ENCODE measurements at regions not wholly inside any gene's neighbourhood (a gene's known extent, or its start where the extent isn't known, plus 50 kb on each side); places are given as distances from the start of the nearest gene placed in this dataset.

DNA sequence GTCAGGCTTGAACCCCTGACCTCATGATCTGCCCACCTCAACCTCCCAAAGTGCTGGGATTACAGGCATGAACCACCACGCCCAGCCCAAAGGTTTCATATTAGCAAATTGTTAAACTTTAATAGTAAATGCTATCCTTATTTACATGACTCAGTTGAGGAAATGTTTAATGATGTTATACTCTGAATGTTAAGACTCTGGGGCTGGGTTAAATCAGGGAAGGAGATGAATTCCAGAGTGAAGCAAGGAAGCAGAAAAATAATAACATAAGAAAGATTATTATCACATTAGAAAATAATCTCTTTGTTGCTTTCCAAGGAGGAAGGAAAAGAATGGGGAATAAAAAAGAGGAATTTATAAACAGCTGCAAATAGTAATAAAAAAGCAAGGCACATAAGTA lies 105.3 kb downstream of the PTGS2 start:
- no peaks in the 10 kb centered on the region for H3K9me3 Mint-ChIP-seq
- no peak overlapping the region for H3K4me3 Mint-ChIP-seq
- no peaks in the 10 kb centered on the region for H3K27me3 Mint-ChIP-seq
- no peak for DNase-seq
- H3K36me3 Mint-ChIP-seq: no peaks in the 10 kb centered on the region
- POLR2A ChIA-PET: no interaction called here
- H3K27ac Mint-ChIP-seq: no peak overlapping the region
- no peak for ATAC-seq (ENCODE audit: low read depth)
- H3K4me1 Mint-ChIP-seq: peaks cover 4% of the 10 kb centered on the region

DNA sequence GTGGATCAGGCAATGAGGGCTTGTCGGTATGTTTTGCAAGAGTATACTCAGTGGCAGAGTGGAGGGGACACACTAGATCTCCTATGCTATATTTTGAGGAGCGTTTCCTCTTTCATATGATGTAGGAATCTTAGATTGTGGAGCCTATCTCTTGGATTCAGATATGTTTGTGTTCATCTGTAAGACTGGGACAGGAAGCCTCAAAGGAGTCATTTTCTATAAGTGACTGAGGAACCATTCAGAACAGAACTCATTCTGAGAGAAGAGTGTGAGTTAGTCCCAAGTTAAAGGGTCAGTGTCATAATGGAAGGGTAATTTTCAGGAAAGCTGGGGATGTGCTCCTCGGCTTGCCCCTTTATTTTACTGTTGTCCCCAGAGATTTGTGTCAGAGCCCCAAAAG lies 107.7 kb downstream of the PTGS2 start:
- H3K27me3 Mint-ChIP-seq: no peaks in the 10 kb centered on the region
- DNase-seq (no peak), ATAC-seq (ENCODE audit: low read depth) (no peak)
- H3K4me1 Mint-ChIP-seq: peaks cover 4% of the 10 kb centered on the region
- H3K36me3 Mint-ChIP-seq: no peaks in the 10 kb centered on the region
- H3K4me3 Mint-ChIP-seq: no peak overlapping the region
- POLR2A ChIA-PET: no interaction called here
- no peak overlapping the region for H3K27ac Mint-ChIP-seq
- H3K9me3 Mint-ChIP-seq: no peaks in the 10 kb centered on the region

DNA sequence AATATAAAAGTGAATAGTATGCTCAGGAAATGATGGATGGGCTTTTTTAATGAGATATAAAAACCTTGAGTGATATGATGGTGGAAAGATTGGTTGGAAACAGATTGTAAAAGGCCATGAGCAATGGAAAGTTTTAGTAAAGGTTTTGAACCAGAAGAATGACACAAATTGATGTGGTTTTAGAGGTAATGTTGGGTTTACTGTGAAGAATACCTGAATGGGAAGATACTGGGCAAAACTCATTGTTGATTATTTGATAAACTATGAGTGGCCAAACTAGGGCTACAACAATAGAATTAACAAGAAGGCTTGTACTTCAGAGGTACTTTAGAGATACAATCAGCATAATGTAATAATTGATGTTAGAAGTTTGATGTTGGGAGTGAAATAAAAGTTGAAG lies 108.5 kb downstream of the PTGS2 start:
- H3K27ac Mint-ChIP-seq: no peak overlapping the region
- no peak overlapping the region for H3K4me3 Mint-ChIP-seq
- POLR2A ChIA-PET: no interaction called here
- H3K27me3 Mint-ChIP-seq: no peaks in the 10 kb centered on the region
- H3K4me1 Mint-ChIP-seq: peaks cover 4% of the 10 kb centered on the region
- no peaks in the 10 kb centered on the region for H3K36me3 Mint-ChIP-seq
- no peak for DNase-seq
- no peak for ATAC-seq (ENCODE audit: low read depth)
- H3K9me3 Mint-ChIP-seq: no peaks in the 10 kb centered on the region

DNA sequence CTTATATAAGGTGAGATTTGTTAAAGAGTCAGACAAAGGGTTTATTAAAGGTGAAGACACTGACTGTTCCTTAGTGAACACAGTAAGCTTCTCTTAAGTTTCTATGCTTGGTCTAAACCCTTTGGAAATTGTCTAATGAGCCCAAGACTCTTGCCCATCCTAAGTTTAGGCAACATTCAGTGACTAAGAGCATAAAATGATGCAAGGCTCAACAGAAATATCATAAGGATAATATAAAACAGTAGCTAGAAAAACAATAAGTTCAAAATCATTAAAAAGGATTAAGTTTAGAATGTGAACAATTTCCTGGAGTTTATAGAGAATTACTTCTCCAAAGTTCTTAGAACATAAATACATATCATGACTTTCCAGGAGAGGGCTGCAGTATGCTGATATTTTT lies 108.9 kb upstream of the PDC start:
- peaks cover 4% of the 10 kb centered on the region for H3K4me1 Mint-ChIP-seq
- no peak for ATAC-seq (ENCODE audit: low read depth)
- no peak for DNase-seq
- no peak overlapping the region for H3K27ac Mint-ChIP-seq
- H3K9me3 Mint-ChIP-seq: no peaks in the 10 kb centered on the region
- H3K4me3 Mint-ChIP-seq: no peak overlapping the region
- no peaks in the 10 kb centered on the region for H3K27me3 Mint-ChIP-seq
- POLR2A ChIA-PET: no interaction called here
- no peaks in the 10 kb centered on the region for H3K36me3 Mint-ChIP-seq

DNA sequence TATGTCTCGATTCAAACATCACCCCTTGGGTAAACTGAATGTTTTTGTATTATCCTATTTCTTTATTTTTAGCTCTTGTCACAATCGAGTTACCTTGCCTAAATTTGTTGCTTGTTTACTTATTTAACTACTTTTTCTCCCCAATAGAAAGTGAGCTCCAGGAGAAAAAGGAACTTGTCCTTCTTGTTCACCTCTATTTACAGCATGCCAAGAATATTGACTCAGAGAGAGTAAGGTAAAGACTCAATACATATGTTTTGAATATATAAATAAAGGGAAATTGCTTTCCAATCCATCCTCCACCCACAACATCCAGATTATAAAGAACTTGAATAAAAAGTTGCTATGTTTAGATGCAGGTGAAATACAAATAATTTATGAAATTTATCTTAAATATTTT lies 107.3 kb upstream of the PDC start:
- POLR2A ChIA-PET: no interaction called here
- Mint-ChIP-seq H3K9me3 (no peaks in the 10 kb centered on the region), H3K4me3 (no peak overlapping the region), H3K27me3 (no peaks in the 10 kb centered on the region), H3K27ac (no peak overlapping the region), H3K36me3 (no peaks in the 10 kb centered on the region), H3K4me1 (peaks cover 4% of the 10 kb centered on the region)
- DNase-seq: no peak
- no peak for ATAC-seq (ENCODE audit: low read depth)

DNA sequence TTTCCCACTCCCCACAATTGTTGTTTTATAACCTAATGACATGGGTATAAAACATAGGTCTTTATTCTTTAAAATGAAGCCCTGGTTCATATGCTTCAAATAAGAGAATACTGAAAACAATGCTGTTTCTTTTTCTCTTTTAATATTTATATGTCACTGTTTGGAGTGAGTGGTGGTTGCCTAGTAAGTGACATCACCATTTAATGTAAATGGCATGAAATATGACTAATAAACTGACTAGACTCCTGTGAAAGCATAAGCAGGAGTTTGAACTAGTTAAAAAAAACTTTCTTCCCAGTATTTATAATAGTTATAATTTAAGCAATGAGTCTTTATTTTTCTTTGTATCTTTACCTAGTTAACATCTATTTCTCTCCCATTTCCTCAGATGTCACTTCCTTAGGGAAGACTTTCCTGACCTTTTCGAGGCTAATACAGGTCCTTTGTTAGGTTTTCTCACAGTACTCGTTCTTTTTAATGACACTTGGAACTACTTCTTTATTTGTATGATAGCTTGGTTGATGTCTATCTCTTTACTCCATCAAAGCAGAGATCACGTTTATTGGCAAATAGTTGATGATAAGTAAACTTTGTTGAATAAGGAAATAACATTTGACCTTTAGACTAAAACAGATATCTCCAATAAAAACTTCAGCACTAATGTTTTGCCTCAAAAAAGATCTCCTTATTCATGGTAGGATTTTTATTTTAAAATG lies 105.4 kb upstream of the PDC start:
- no peaks in the 10 kb centered on the region for H3K4me1 Mint-ChIP-seq
- no peaks in the 10 kb centered on the region for H3K9me3 Mint-ChIP-seq
- DNase-seq: no peak
- no peaks in the 10 kb centered on the region for H3K27me3 Mint-ChIP-seq
- H3K36me3 Mint-ChIP-seq: no peaks in the 10 kb centered on the region
- POLR2A ChIA-PET: no interaction called here
- ATAC-seq (ENCODE audit: low read depth): no peak
- H3K4me3 Mint-ChIP-seq: no peak overlapping the region
- H3K27ac Mint-ChIP-seq: no peak overlapping the region

DNA sequence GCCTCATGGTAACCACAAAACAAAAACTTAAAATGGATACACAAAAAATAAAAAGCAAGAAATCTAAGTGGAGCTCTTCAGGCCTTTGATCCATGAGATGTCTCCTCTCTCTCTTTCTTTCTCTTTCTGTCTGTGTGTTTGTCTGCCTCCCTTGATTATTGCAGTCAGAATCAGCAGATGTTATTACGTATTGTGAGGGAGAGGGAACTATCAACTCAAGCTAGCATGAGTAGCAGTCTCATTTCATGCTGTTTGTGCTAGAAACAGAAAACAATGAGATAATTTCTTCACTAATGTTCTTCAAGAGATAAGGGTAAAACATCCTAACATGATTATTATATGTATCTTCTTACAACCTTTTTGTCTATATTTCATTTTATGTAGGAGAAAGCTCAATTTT lies 103.7 kb upstream of the PDC start:
- Mint-ChIP-seq H3K27me3 (no peaks in the 10 kb centered on the region), H3K4me3 (no peak overlapping the region), H3K9me3 (no peaks in the 10 kb centered on the region), H3K4me1 (no peaks in the 10 kb centered on the region), H3K27ac (no peak overlapping the region), H3K36me3 (no peaks in the 10 kb centered on the region)
- DNase-seq (no peak), ATAC-seq (ENCODE audit: low read depth) (no peak)
- POLR2A ChIA-PET: no interaction called here

DNA sequence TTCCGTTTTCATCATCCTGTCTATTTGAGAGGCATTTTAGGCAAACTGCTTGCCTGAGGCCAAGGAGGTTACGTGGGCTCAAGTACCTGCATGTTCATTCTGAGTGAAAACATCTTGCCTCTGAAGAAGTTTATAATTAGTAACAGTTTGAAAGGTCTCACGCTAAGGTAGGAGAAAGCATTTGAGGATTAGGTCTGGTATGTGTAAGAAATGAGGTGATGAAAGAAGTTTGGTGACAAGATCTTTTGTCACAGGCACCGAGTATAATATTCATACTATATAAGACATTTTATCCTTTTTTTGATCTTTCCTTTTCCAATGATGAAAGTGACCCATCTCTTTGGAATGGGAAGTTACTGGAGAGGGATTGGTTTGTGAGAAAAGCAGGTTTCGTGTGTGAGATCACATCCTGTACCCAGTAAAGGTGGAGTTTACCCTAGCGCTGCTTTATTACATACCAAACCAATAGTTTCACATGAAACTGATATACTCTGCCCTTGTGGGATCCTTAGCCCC lies 98.7 kb upstream of the PDC start:
- DNase-seq (no peak), ATAC-seq (ENCODE audit: low read depth) (no peak)
- H3K4me3 Mint-ChIP-seq: no peak overlapping the region

DNA sequence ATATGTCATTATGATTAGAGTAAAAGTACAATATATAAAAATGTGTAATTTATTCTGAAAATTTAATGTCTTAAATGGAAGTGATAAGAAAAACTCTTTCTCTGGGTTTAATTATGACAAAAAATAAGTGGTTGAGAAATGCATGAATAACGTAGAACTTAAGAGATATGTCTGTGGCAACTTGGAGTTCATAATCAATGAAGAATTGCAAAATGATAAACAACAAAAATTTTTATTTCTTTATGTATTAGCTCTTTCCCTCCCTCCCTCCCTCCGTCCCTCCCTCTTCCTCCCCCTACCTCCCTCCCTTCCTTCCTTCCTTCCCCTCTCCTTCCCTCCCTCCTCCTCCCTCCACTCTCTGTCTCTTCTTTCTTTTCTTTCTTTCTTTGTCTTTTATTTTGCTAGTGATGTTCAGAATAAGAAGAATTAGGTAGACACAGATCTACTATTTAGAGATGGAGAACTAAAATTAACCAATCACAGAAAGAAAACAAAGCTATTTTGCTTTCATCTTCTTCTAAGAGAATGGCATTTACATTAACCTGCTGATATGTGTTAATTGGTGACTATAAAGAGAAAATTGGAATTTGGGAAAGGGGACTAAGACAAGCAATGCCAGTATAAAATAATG lies 96.3 kb upstream of the PDC start:
- no peak overlapping the region for H3K4me3 Mint-ChIP-seq
- H3K4me1 Mint-ChIP-seq: no peaks in the 10 kb centered on the region
- DNase-seq (no peak), ATAC-seq (ENCODE audit: low read depth) (no peak)
- POLR2A ChIA-PET: no interaction called here
- H3K27me3 Mint-ChIP-seq: no peaks in the 10 kb centered on the region
- no peaks in the 10 kb centered on the region for H3K36me3 Mint-ChIP-seq
- no peak overlapping the region for H3K27ac Mint-ChIP-seq
- peaks cover 1% of the 10 kb centered on the region for H3K9me3 Mint-ChIP-seq

More for the DNA sequence above, 98.7 kb upstream of the PDC start:
- Mint-ChIP-seq H3K27me3 (no peaks in the 10 kb centered on the region), H3K9me3 (peaks cover 1% of the 10 kb centered on the region), H3K36me3 (no peaks in the 10 kb centered on the region), H3K27ac (no peak overlapping the region), H3K4me1 (no peaks in the 10 kb centered on the region)
- POLR2A ChIA-PET: no interaction called here

DNA sequence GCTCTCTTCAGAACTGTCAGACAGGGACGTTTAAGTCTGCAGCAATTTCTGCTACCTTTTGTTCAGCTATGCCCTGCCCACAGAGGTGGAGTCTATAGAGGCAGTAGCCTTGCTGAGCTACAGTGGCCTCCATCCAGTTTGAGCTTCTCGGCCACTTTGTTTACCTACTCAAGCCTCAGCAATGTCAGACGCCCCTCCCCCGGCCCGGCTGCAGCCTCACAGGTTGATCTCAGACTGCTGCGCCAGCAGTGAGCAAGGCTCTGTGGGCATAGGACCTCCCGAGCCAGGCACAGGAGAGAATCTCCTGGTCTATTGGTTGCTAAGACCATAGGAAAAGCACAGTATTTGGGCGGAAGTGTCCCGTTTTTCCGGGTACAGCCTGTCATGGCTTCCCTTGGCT lies 89.9 kb upstream of the PDC start:
- H3K9me3 Mint-ChIP-seq: peaks cover 6% of the 10 kb centered on the region
- POLR2A ChIA-PET: no interaction called here
- H3K27me3 Mint-ChIP-seq: no peaks in the 10 kb centered on the region
- no peak overlapping the region for H3K4me3 Mint-ChIP-seq
- no peaks in the 10 kb centered on the region for H3K4me1 Mint-ChIP-seq
- H3K27ac Mint-ChIP-seq: no peak overlapping the region
- no peak for DNase-seq
- no peak for ATAC-seq (ENCODE audit: low read depth)
- peaks cover 2% of the 10 kb centered on the region for H3K36me3 Mint-ChIP-seq

DNA sequence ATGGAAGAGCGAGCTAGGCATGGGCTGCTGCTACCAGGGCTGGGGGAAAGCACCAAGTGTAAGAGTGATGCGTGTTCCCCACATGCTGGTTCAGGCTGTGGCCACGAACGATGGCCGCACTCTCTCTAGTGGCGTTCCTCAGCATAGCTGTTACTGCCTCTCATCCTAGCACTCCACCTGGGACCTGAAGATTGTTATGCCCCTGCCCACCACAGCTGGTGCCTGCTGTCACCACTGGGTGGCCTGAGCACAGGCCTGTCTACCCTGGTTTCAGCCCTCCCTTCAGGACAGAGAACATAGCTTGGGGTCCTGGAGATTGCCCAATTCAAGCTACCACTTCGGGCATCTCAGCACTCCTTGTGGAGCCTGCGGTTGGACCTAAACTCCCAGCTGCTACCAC lies 80.1 kb upstream of the PDC start:
- DNase-seq: no peak
- Mint-ChIP-seq H3K9me3 (peaks cover 13% of the 10 kb centered on the region), H3K4me3 (no peak overlapping the region), H3K27ac (no peak overlapping the region), H3K36me3 (no peaks in the 10 kb centered on the region), H3K27me3 (no peaks in the 10 kb centered on the region), H3K4me1 (no peaks in the 10 kb centered on the region)
- POLR2A ChIA-PET: no interaction called here
- no peak for ATAC-seq (ENCODE audit: low read depth)

DNA sequence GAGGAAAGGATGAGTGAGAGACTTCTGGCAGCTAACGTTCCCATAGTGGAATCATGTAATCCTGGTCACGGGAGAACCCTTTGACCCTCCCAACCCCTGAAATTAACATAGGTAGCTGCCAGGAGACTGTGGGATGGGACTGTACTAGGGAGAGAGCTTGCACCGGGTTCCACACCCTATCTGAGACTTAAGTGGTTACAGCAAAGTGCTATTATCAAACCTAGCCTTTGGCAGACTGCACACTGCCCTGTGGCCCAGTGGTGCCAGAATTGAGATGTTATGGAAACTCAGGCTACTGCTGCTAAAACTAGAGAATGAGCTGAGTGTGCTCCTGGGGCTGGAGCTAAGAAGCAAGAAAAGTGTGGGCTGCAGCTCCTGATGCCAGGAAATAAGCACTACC lies 79.6 kb upstream of the PDC start:
- no peak for ATAC-seq (ENCODE audit: low read depth)
- POLR2A ChIA-PET: no interaction called here
- Mint-ChIP-seq H3K4me3 (no peak overlapping the region), H3K36me3 (no peaks in the 10 kb centered on the region), H3K9me3 (peaks cover 13% of the 10 kb centered on the region), H3K27ac (no peak overlapping the region), H3K4me1 (no peaks in the 10 kb centered on the region), H3K27me3 (no peaks in the 10 kb centered on the region)
- no peak for DNase-seq

DNA sequence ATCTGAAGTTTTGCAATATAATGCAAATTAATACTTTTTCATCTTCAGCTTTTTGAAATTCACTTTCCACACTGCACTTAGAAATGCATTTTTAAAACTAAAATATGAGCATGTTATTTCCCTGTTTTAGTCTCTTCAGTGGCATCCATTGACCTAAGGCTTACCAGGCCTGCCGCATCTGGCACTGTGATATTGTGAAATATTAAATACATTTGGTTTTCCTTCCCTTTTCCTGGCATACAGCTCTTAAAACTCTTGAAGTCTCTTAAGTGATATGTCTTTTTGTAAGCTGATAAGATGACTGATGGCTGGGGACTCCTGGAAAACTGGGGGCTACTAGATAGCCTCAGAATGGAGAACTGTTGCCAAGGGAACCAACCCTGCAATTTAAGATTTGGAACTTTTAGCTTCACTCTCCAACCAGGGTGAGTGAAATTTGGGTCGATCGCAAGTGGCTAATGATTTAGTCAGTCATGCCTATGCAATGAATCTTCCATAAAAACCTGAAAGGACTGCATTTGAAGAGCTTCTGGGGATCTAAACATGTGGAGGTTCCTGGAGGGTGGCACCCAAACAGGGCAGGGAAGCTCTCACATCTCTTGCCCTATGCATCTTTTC lies 75.5 kb upstream of the PDC start:
- Mint-ChIP-seq H3K9me3 (peaks cover 5% of the 10 kb centered on the region), H3K27ac (no peak overlapping the region), H3K4me1 (no peaks in the 10 kb centered on the region), H3K27me3 (no peaks in the 10 kb centered on the region), H3K4me3 (no peak overlapping the region), H3K36me3 (no peaks in the 10 kb centered on the region)
- POLR2A ChIA-PET: no interaction called here
- ATAC-seq (ENCODE audit: low read depth): no peak
- no peak for DNase-seq

DNA sequence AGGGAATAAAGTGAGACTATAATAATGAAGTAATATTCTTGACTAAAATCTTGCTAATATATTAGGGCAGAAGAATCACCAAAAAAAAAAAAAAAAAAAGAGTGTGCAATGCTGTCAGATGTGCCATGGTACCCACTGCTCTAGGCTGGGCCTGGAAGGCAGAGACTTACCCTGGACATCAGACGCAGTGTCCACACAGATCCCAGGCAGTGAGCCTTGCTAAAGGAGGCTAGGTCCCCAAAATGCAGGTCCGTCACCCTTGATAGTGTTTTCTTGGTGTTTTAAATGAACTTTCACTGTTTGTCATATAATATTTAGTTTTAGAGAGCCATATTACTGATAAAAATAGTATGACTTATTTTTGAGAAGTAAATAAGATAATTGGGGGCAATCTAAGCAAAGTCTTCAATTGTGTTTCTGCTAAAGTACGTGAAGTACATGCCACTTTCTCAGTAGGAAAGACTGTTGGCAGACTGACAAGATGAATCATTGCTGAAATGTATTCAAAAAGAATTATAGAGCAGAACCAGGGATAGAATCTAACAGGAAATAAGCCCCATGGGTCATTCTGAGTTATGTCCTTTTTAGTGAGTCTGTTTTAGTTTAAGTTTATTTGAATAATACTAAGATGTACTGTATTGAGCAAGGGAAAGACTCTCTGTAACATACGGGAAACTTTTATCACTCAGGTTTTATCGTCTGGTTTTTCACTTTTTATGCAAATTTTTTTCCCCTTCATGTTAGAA lies 74.6 kb upstream of the PDC start:
- Mint-ChIP-seq H3K27me3 (no peaks in the 10 kb centered on the region), H3K4me1 (no peaks in the 10 kb centered on the region), H3K36me3 (no peaks in the 10 kb centered on the region), H3K27ac (no peak overlapping the region), H3K9me3 (peaks cover 5% of the 10 kb centered on the region), H3K4me3 (no peak overlapping the region)
- ATAC-seq (ENCODE audit: low read depth) (no peak), DNase-seq (no peak)
- POLR2A ChIA-PET: no interaction called here
